Astrocyte of the cerebellum (primary cell): ENCODE measurements at regions not wholly inside any gene's neighbourhood (a gene's known extent, or its start where the extent isn't known, plus 50 kb on each side); places are given as distances from the start of the nearest gene placed in this dataset.

Experiments used
- DNase-seq: peaks from one replicate; pipeline ENCODE4 v3.0.0-alpha.2; 2011; ENCODE audit warnings: low read depth
- H3K4me3 ChIP-seq: 2 replicates; pipeline ENCODE4 v1.5.1; 2011; ENCODE audit warnings: mild to moderate bottlenecking, low read depth, low read length, moderate library complexity
- CTCF ChIP-seq: IDR thresholded peaks from 2 replicates; pipeline ENCODE4 v1.5.1; 2012; ENCODE audit warnings: low read length, low read depth, moderate library complexity, mild to moderate bottlenecking; ENCODE audit errors: missing control alignments
- in situ Hi-C: cut with HindIII; loops from 2 replicates; pipeline ENCODE4 v1.10.0; 2017; ENCODE audit warnings: low sequenced_read_pairs

GRCh38 chr2:156933645-156934225, 323.8 kb upstream of the GALNT5 start:
- DNase-seq = no peak

GRCh38 chr2:156935616-156936015, 321.9 kb upstream of the GALNT5 start:
- DNase-seq = peak; percentile 34
- in situ Hi-C loops = no loop called here
- TF ChIP-seq CTCF = no peak
- no peak overlapping the region for H3K4me3 ChIP-seq

More at GRCh38 chr2:156933645-156934225, 323.8 kb upstream of the GALNT5 start:
- in situ Hi-C loops = no loop called here
- no peak for TF ChIP-seq CTCF
- H3K4me3 ChIP-seq = no peak overlapping the region

- in situ Hi-C loops = no loop called here
- TF ChIP-seq CTCF = no peak
- no peak for DNase-seq
- H3K4me3 ChIP-seq = no peak overlapping the region
Observed at GRCh38 chr2:156937430-156937829, 320.1 kb upstream of the GALNT5 start.

GRCh38 chr2:156944871-156945270, 312.6 kb upstream of the GALNT5 start:
- DNase-seq = peak; percentile 1
- no peak for TF ChIP-seq CTCF
- no peak overlapping the region for H3K4me3 ChIP-seq
- in situ Hi-C loops = no loop called here

GRCh38 chr2:156947261-156947660, 310.2 kb upstream of the GALNT5 start:
- in situ Hi-C loops = no loop called here
- no peak overlapping the region for H3K4me3 ChIP-seq
- DNase-seq = no peak
- no peak for TF ChIP-seq CTCF

GRCh38 chr2:156955701-156956100, 301.8 kb upstream of the GALNT5 start:
- no peak for TF ChIP-seq CTCF
- H3K4me3 ChIP-seq = no peak overlapping the region
- in situ Hi-C loops = no loop called here
- DNase-seq = no peak
